ENCODE measurements at regions not wholly inside any gene's neighbourhood (a gene's known extent, or its start where the extent isn't known, plus 50 kb on each side); places are given as distances from the start of the nearest gene placed in this dataset.

DNA sequence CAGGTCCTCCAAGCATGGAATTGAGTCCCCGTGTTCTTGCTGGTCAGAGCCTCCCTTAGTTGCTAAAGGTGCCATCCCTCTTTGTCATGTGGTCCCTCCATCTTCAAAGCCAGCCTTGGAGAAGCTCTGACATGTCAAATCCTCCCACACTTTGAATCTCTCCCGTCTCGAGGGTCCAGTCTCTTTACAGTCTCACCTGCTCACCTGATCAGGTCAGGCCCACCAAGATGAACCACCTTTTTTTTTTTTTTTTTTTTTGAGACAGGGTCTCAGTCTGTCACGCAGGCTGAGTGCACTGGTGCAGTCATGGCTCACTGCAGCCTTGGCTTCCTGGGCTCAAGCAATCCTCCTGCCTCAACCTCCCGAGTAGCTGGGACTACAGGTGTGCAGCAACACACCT is 100.3 kb upstream of the PRR5 start (continued):
- TF ChIP-seq POLR2AphosphoS5 (IDR thresholded peaks at IDR 0.05; ENCODE audit: low read depth, low read length): no peak
- TF ChIP-seq, protein P1, sequence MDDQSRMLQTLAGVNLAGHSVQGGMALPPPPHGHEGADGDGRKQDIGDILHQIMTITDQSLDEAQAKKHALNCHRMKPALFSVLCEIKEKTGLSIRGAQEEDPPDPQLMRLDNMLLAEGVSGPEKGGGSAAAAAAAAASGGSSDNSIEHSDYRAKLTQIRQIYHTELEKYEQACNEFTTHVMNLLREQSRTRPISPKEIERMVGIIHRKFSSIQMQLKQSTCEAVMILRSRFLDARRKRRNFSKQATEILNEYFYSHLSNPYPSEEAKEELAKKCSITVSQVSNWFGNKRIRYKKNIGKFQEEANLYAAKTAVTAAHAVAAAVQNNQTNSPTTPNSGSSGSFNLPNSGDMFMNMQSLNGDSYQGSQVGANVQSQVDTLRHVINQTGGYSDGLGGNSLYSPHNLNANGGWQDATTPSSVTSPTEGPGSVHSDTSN (IDR thresholded peaks at IDR 0.05): no peak
- TF ChIP-seq, protein P2, sequence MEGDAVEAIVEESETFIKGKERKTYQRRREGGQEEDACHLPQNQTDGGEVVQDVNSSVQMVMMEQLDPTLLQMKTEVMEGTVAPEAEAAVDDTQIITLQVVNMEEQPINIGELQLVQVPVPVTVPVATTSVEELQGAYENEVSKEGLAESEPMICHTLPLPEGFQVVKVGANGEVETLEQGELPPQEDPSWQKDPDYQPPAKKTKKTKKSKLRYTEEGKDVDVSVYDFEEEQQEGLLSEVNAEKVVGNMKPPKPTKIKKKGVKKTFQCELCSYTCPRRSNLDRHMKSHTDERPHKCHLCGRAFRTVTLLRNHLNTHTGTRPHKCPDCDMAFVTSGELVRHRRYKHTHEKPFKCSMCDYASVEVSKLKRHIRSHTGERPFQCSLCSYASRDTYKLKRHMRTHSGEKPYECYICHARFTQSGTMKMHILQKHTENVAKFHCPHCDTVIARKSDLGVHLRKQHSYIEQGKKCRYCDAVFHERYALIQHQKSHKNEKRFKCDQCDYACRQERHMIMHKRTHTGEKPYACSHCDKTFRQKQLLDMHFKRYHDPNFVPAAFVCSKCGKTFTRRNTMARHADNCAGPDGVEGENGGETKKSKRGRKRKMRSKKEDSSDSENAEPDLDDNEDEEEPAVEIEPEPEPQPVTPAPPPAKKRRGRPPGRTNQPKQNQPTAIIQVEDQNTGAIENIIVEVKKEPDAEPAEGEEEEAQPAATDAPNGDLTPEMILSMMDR (IDR thresholded peaks at IDR 0.05): no peak
- TF ChIP-seq RAD21 (IDR thresholded peaks at IDR 0.05; ENCODE audit: low read length): no peak
- TF ChIP-seq FOXM1 (IDR thresholded peaks at IDR 0.05; ENCODE audit: low read depth): no peak
- no peak for TF ChIP-seq TCF12 (IDR thresholded peaks at IDR 0.05)
- no peak for TF ChIP-seq NRF1 (IDR thresholded peaks at IDR 0.05; ENCODE audit: low read depth, low read length)
- TF ChIP-seq, protein P3, sequence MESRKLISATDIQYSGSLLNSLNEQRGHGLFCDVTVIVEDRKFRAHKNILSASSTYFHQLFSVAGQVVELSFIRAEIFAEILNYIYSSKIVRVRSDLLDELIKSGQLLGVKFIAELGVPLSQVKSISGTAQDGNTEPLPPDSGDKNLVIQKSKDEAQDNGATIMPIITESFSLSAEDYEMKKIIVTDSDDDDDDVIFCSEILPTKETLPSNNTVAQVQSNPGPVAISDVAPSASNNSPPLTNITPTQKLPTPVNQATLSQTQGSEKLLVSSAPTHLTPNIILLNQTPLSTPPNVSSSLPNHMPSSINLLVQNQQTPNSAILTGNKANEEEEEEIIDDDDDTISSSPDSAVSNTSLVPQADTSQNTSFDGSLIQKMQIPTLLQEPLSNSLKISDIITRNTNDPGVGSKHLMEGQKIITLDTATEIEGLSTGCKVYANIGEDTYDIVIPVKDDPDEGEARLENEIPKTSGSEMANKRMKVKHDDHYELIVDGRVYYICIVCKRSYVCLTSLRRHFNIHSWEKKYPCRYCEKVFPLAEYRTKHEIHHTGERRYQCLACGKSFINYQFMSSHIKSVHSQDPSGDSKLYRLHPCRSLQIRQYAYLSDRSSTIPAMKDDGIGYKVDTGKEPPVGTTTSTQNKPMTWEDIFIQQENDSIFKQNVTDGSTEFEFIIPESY (IDR thresholded peaks at IDR 0.05; ENCODE audit: borderline replicate concordance, low read depth): no peak
- no peak for TF ChIP-seq RFX5 (IDR thresholded peaks at IDR 0.05; ENCODE audit: low read length)
- no peak for TF ChIP-seq CHD2 (IDR thresholded peaks at IDR 0.05; ENCODE audit: low read length, partially characterized antibody)

GRCh38 chr22:44601189-44601588 is 100.8 kb upstream of the PRR5 start:
- no peak overlapping the region for H3K9ac ChIP-seq
- ChIA-PET CTCF (interaction anchor here (1.0 to 1.5 kb wide), 3 partner anchors 25 to 515 kb away, joined by 3 to 4 read pairs (median 3); no protein-coding TSS in a partner anchor), POLR2A (no interaction called here)
- no peak overlapping the region for H3K4me2 ChIP-seq
- H3K36me3 ChIP-seq (replicated peaks in 1 of 2; ENCODE audit: control insufficient read depth in 1 of 2, insufficient read depth in 2 of 2, low read length in 1 of 2): no peaks in the 10 kb centered on the region
- H3K9me2 ChIP-seq: no peaks in the 10 kb centered on the region
- H3K79me2 ChIP-seq (ENCODE audit: insufficient read depth): no peaks in the 10 kb centered on the region
- H3K9me3 ChIP-seq: no peaks in the 10 kb centered on the region
- no peak overlapping the region for H3K27ac ChIP-seq (ENCODE audit: low read depth in 2 of 2, low read length in 1 of 2)
- H2AFZ ChIP-seq (ENCODE audit: low read depth): no peak overlapping the region
- no peaks in the 10 kb centered on the region for H4K20me1 ChIP-seq (ENCODE audit: insufficient read depth)
- peaks cover 0 to 12% of the 10 kb centered on the region in 2 experiments; a peak in 1 of 4 replicates for H3K4me1 ChIP-seq (ENCODE audit: control insufficient read depth in 1 of 2, insufficient read depth in 2 of 2, low read depth in 1 of 2, low read length in 1 of 2)
- H3K4me3 ChIP-seq (ENCODE audit: low read depth in 2 of 2, low read length in 1 of 2): no peak overlapping the region
- H3F3A ChIP-seq (replicated peaks; ENCODE audit: insufficient read depth): no peaks in the 10 kb centered on the region
- no peaks in the 10 kb centered on the region for H3K27me3 ChIP-seq (ENCODE audit: insufficient read depth)
- DNase-seq: no peak
- WGBS (ENCODE audit: low lambda C conversion rate): 82% methylated on average over 7 of the region's 7 CpGs
- TF ChIP-seq, protein P4, sequence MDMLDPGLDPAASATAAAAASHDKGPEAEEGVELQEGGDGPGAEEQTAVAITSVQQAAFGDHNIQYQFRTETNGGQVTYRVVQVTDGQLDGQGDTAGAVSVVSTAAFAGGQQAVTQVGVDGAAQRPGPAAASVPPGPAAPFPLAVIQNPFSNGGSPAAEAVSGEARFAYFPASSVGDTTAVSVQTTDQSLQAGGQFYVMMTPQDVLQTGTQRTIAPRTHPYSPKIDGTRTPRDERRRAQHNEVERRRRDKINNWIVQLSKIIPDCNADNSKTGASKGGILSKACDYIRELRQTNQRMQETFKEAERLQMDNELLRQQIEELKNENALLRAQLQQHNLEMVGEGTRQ (IDR thresholded peaks at IDR 0.05; ENCODE audit: borderline replicate concordance, low read depth, low read length): no peak
- no peak for TF ChIP-seq JUND (IDR thresholded peaks at IDR 0.05)
- no peak for TF ChIP-seq TEAD4 (IDR thresholded peaks at IDR 0.05; ENCODE audit: borderline replicate concordance, insufficient read depth)
- no peak for TF ChIP-seq TCF12 (IDR thresholded peaks at IDR 0.05)
- TF ChIP-seq EZH2phosphoT487 (IDR thresholded peaks at IDR 0.05; ENCODE audit: borderline replicate concordance, low read depth): no peak
- TF ChIP-seq, protein P2 (IDR thresholded peaks at IDR 0.05): no peak
- TF ChIP-seq, protein P5, sequence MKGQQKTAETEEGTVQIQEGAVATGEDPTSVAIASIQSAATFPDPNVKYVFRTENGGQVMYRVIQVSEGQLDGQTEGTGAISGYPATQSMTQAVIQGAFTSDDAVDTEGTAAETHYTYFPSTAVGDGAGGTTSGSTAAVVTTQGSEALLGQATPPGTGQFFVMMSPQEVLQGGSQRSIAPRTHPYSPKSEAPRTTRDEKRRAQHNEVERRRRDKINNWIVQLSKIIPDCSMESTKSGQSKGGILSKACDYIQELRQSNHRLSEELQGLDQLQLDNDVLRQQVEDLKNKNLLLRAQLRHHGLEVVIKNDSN (IDR thresholded peaks at IDR 0.05; ENCODE audit: borderline replicate concordance, low read depth): no peak
- TF ChIP-seq NRF1 (IDR thresholded peaks at IDR 0.05; ENCODE audit: low read depth, low read length): no peak
- no peak for TF ChIP-seq RXRA (IDR thresholded peaks at IDR 0.05; ENCODE audit: borderline replicate concordance, low read depth)
- TF ChIP-seq, protein P6, sequence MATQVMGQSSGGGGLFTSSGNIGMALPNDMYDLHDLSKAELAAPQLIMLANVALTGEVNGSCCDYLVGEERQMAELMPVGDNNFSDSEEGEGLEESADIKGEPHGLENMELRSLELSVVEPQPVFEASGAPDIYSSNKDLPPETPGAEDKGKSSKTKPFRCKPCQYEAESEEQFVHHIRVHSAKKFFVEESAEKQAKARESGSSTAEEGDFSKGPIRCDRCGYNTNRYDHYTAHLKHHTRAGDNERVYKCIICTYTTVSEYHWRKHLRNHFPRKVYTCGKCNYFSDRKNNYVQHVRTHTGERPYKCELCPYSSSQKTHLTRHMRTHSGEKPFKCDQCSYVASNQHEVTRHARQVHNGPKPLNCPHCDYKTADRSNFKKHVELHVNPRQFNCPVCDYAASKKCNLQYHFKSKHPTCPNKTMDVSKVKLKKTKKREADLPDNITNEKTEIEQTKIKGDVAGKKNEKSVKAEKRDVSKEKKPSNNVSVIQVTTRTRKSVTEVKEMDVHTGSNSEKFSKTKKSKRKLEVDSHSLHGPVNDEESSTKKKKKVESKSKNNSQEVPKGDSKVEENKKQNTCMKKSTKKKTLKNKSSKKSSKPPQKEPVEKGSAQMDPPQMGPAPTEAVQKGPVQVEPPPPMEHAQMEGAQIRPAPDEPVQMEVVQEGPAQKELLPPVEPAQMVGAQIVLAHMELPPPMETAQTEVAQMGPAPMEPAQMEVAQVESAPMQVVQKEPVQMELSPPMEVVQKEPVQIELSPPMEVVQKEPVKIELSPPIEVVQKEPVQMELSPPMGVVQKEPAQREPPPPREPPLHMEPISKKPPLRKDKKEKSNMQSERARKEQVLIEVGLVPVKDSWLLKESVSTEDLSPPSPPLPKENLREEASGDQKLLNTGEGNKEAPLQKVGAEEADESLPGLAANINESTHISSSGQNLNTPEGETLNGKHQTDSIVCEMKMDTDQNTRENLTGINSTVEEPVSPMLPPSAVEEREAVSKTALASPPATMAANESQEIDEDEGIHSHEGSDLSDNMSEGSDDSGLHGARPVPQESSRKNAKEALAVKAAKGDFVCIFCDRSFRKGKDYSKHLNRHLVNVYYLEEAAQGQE (IDR thresholded peaks at IDR 0.05; ENCODE audit: low read depth, low read length): no peak
